ENCODE measurements at regions not wholly inside any gene's neighbourhood (a gene's known extent, or its start where the extent isn't known, plus 50 kb on each side); places are given as distances from the start of the nearest gene placed in this dataset.

GRCh38 chr16:51916814-51917213 is 630.1 kb downstream of the TOX3 start:
- dilution Hi-C loops (cut with HindIII; ENCODE audit: low sequenced_read_pairs, unreplicated experiment) (no loop called here), intact Hi-C loops (cut with micrococcal nuclease) (no loop called here), in situ Hi-C loops (cut with MboI; ENCODE audit: low sequenced_read_pairs) (no loop called here)
- no peak for TF ChIP-seq CHD1 (IDR thresholded peaks at IDR 0.05; ENCODE audit: low read depth, low read length)
- TF ChIP-seq BHLHE40 (IDR thresholded peaks at IDR 0.05; ENCODE audit: low read depth, low read length) = no peak
- no peak for TF ChIP-seq RCOR1 (IDR thresholded peaks at IDR 0.05; ENCODE audit: insufficient replicate concordance, low read length)
- no peak for TF ChIP-seq NFE2L2 (IDR thresholded peaks at IDR 0.05; ENCODE audit: low read depth, low read length)
- no peak for TF ChIP-seq MAFK (IDR thresholded peaks at IDR 0.05; ENCODE audit: low read depth, low read length)
- no peak for TF ChIP-seq SMC3 (IDR thresholded peaks at IDR 0.05; ENCODE audit: low read depth, low read length)
- no peak for TF ChIP-seq MXI1 (IDR thresholded peaks at IDR 0.05; ENCODE audit: borderline replicate concordance, low read depth, low read length)
- TF ChIP-seq RFX5 (IDR thresholded peaks at IDR 0.05; ENCODE audit: low read depth, low read length) = no peak
- TF ChIP-seq, protein P1, sequence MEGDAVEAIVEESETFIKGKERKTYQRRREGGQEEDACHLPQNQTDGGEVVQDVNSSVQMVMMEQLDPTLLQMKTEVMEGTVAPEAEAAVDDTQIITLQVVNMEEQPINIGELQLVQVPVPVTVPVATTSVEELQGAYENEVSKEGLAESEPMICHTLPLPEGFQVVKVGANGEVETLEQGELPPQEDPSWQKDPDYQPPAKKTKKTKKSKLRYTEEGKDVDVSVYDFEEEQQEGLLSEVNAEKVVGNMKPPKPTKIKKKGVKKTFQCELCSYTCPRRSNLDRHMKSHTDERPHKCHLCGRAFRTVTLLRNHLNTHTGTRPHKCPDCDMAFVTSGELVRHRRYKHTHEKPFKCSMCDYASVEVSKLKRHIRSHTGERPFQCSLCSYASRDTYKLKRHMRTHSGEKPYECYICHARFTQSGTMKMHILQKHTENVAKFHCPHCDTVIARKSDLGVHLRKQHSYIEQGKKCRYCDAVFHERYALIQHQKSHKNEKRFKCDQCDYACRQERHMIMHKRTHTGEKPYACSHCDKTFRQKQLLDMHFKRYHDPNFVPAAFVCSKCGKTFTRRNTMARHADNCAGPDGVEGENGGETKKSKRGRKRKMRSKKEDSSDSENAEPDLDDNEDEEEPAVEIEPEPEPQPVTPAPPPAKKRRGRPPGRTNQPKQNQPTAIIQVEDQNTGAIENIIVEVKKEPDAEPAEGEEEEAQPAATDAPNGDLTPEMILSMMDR (conservative IDR thresholded peaks at IDR 0.05; ENCODE audit: low read depth, low read length) = no peak
- no peak for TF ChIP-seq USF2 (IDR thresholded peaks at IDR 0.05; ENCODE audit: low read depth, low read length)
- no peak for TF ChIP-seq FOS (IDR thresholded peaks at IDR 0.05; ENCODE audit: low read depth, low read length)
- no peak for TF ChIP-seq MAZ (IDR thresholded peaks at IDR 0.05; ENCODE audit: borderline replicate concordance, low read depth, low read length)
- TF ChIP-seq RAD21 (IDR thresholded peaks at IDR 0.05; ENCODE audit: low read length) = no peak
- TF ChIP-seq POLR2A (IDR thresholded peaks at IDR 0.05; ENCODE audit: low read depth, low read length) = no peak
- TF ChIP-seq ELK1 (IDR thresholded peaks at IDR 0.05; ENCODE audit: borderline replicate concordance, low read depth, low read length) = no peak
- no peaks in the 10 kb centered on the region; the same call in 1 of the 2 replicates for H3K4me1 ChIP-seq (ENCODE audit: control insufficient read depth, insufficient read depth, low read length)
- WGBS, 2 experiments (ENCODE audit: extremely low coverage in 2 of 2, insufficient read length in 1 of 2) = 70% methylated on average over 2 of the region's 2 CpGs; no CpG with 5 or more reads in 1 of the 2 experiments
- H3K9me1 ChIP-seq (ENCODE audit: insufficient read depth, low read length) = no peaks in the 10 kb centered on the region
- BruUV-seq (replicated peaks) = no TSS peak
- H3K4ac ChIP-seq (ENCODE audit: low read depth, low read length) = no peak overlapping the region
- no peak overlapping the region for H3K18ac ChIP-seq (ENCODE audit: low read depth, low read length)
- no peak overlapping the region for H3K14ac ChIP-seq (replicated peaks; ENCODE audit: low read depth, low read length)
- no peak for DNase-seq
- H3K9ac ChIP-seq (ENCODE audit: low read depth, low read length) = no peak overlapping the region
- no peak for ATAC-seq (ENCODE audit: low read depth)
- no peak overlapping the region for H2AK5ac ChIP-seq (ENCODE audit: low read depth, low read length)
- H4K8ac ChIP-seq (ENCODE audit: low read depth in 2 of 2, low read length in 2 of 2) = no peak overlapping the region
- no peak overlapping the region for H3K4me3 ChIP-seq (ENCODE audit: insufficient read depth, low read depth, low read length)
- H3K79me1 ChIP-seq (ENCODE audit: low read depth in 1 of 2, low read length in 2 of 2) = no peaks in the 10 kb centered on the region
- H4K20me1 ChIP-seq (ENCODE audit: insufficient read depth, low read length) = no peaks in the 10 kb centered on the region
- H3K56ac ChIP-seq (ENCODE audit: extremely low read depth, insufficient read depth, low read length) = no peak overlapping the region
- H2AFZ ChIP-seq (replicated peaks; ENCODE audit: low read length, poor library complexity) = no peak overlapping the region
- no peak overlapping the region for H3K23ac ChIP-seq (ENCODE audit: low read depth, low read length)
- no peak overlapping the region for H2BK20ac ChIP-seq (ENCODE audit: low read depth, low read length)
- H2BK120ac ChIP-seq (ENCODE audit: low read depth, low read length) = no peak overlapping the region
- no peak overlapping the region for H2BK15ac ChIP-seq (ENCODE audit: low read depth, low read length)
- H4K91ac ChIP-seq (ENCODE audit: insufficient read depth, low read depth, low read length) = no peak overlapping the region
- H2AK9ac ChIP-seq (replicated peaks; ENCODE audit: low read depth, low read length, poor library complexity) = no peak overlapping the region
- H4K5ac ChIP-seq (ENCODE audit: low read depth, low read length) = no peak overlapping the region
- H3K4me2 ChIP-seq (ENCODE audit: low read depth, low read length) = no peak overlapping the region
- POLR2A ChIA-PET (ENCODE audit: unreplicated experiment) = no interaction called here
- no peaks in the 10 kb centered on the region for H3K9me3 ChIP-seq (ENCODE audit: control insufficient read depth, insufficient read depth, low read length)
- no peaks in the 10 kb centered on the region for H3K27me3 ChIP-seq (ENCODE audit: control insufficient read depth, insufficient read depth, low read length)
- H2BK5ac ChIP-seq (ENCODE audit: low read depth, low read length, poor library complexity, severe bottlenecking) = no peak overlapping the region
- no peaks in the 10 kb centered on the region for H3K36me3 ChIP-seq (ENCODE audit: control insufficient read depth, insufficient read depth, low read length)
- CTCF ChIA-PET = interaction anchor here (0.9 kb wide), 1 partner anchor 29 kb away, joined by 3 read pairs; no protein-coding TSS in a partner anchor
- H3K27ac ChIP-seq (ENCODE audit: insufficient read depth, low read length) = no peak overlapping the region

Data from IMR-90 (cell line).